Femur (tissue), 1 donor: ENCODE measurements at regions not wholly inside any gene's neighbourhood (a gene's known extent, or its start where the extent isn't known, plus 50 kb on each side); places are given as distances from the start of the nearest gene placed in this dataset.

Experiments used
- DNase-seq: peaks from one replicate; pipeline ENCODE4 v3.0.0-alpha.2; 2017

DNA sequence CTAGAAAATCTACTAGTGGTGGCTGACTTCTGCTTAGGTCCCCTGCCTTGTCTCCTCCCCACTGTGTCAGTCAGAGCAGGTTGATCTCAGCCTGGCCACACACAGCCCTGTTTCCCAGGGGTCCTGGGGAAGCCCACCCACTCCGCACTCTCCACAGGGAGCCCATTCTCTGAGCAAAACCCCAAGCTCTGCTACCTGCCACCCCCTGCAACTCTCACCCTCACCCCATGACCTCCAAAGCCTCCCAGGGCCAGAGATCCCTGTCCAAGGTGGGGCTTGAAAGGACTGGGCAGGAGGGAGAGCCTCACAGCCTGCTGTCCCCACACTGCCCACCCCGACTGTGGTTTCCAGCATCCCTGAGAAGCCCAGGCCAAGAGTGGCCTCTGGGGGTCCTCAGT lies 58.8 kb upstream of the ZNF536 start:
- DNase-seq: no peak

GRCh38 chr19:30314056-30314804 lies 58.0 kb upstream of the ZNF536 start:
- DNase-seq: no peak

GRCh38 chr19:30314805-30315155 lies 57.4 kb upstream of the ZNF536 start:
- DNase-seq: no peak

DNA sequence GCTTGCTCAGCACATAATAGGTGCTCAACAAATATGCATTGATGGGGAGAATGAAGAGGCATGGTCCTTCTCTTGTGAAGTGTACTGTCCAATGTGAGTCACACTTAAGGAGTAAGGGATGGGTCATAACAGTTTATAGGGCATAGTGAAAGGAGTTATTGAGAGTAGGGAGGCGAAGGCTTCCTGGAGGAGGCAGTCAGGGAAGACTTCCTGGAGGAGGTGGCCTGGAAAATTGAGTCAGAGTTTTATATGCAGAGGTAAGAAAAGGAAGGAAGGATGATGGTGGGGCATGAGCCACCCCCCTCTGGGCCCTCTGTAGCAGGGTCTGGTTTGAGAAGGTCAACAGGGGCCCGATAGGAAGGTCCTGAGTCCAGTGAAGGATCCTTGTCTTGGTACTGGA lies 57.0 kb upstream of the ZNF536 start:
- no peak for DNase-seq

DNA sequence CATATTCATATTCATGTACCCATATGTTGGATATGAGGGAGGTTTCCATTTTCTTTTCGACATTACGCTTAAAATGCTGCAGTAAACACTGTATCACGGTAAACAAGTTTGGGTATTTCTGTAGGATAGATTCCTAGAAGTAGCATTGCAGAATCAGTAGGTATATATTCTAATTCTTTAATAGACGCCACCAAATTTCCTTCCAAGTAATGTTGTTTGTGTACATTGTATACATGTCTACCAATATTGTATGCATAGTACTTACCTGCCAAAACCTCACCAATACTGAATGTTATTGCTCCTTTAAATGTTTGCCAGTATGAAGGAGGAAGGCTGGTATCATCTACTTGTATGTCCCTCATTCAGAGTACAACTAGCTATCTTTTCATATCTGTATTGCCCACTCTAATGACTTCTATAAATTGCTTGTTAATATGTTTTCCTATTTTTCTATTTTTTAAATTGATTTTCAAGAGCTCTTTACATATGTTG lies 56.1 kb upstream of the ZNF536 start:
- DNase-seq: no peak

DNA sequence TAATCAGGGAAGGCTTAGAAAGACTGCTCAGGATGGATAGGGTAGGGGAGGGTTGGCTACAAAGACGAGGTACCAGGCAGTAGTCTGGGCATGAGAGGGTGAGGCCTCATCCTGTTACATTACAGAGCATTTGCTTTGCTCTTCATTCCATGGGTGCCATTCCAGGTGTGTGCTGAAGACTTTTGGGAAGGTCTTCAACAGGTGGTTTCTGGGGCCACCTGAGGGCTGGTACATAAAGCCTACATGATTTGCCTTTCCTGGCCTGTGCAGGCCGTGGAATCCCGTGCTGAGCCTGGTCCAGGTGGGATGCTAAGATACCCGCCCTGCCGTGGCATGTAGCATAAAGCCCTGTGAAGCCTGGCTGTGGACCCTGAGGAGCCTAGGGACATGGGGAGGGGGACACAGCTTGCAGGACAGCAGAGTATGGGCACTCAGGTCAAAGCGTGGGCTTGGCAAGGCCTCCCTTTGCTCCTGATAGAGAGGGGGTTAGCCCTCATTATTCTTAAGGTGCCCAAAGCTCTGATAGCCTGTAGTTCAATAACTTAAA lies 55.6 kb upstream of the ZNF536 start:
- DNase-seq: no peak

DNA sequence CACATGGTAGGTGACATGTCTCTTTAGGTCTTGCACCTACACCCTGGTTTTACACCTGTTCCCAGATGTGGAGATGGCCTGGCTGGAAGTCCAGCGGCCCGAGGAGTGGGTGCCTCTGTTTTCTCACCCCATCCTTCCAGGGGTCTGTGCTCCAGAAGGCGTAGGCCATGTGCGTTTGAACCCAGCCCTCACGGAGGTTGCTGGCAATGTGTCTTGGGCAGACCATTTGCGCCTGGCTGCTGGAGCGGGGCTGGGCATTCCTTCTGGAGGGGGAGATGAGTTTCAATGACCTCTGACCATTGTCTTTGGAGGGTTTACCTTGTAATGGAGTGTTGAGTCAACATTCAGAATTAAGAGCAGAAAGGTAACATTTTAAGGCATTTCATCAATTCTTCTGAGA lies 54.8 kb upstream of the ZNF536 start:
- no peak for DNase-seq

DNA sequence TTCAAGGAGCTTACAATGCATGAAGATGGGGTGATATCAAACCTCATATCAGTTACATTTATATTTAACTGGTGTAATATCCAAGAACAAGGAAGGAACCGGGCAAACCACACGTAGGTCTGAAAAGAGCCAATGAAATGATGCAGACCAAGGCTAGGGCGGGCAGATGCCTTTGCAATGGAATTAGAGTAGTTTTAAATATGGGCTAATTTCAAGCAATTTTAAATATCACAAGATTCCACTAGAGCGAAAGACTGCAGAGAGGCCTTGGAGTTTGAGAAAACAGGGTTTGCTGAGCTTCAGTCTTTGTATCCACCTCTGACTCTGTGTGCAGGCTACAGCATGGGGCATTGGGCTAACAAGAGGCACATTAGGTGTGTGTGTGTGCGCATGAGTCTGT lies 53.9 kb upstream of the ZNF536 start:
- no peak for DNase-seq

DNA sequence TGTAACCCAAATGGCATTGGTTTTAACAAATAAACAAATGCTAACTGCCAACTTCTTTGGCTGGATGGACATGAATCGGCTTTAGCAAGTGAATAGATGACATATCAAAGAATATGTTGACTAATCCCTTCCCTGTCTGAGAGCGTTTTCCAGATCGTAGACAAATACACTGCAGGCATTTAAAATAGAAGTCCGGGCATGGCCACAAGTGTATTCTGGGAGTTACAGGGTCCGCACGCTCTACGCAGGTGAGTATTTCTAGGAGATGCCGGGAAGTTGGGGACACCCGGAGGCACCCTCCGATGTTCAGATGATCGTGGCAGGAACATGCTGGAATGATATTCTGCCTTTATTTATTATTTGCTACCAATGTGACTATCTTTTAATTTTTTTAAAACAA lies 53.2 kb upstream of the ZNF536 start:
- no peak for DNase-seq

GRCh38 chr19:30319411-30319810 lies 52.8 kb upstream of the ZNF536 start:
- DNase-seq: no peak

GRCh38 chr19:30319876-30320275 lies 52.3 kb upstream of the ZNF536 start:
- no peak for DNase-seq

GRCh38 chr19:30320466-30320865 lies 51.7 kb upstream of the ZNF536 start:
- no peak for DNase-seq

- DNase-seq: no peak
Measured at GRCh38 chr19:30320916-30321315, 51.3 kb upstream of the ZNF536 start.
